ENCODE measurements at regions not wholly inside any gene's neighbourhood (a gene's known extent, or its start where the extent isn't known, plus 50 kb on each side); places are given as distances from the start of the nearest gene placed in this dataset.
"Not testable (repeated sequence)": the region's sequence is repeated elsewhere in the genome, so short reads cannot be mapped to it uniquely, and the experiment has no call there.

DNA sequence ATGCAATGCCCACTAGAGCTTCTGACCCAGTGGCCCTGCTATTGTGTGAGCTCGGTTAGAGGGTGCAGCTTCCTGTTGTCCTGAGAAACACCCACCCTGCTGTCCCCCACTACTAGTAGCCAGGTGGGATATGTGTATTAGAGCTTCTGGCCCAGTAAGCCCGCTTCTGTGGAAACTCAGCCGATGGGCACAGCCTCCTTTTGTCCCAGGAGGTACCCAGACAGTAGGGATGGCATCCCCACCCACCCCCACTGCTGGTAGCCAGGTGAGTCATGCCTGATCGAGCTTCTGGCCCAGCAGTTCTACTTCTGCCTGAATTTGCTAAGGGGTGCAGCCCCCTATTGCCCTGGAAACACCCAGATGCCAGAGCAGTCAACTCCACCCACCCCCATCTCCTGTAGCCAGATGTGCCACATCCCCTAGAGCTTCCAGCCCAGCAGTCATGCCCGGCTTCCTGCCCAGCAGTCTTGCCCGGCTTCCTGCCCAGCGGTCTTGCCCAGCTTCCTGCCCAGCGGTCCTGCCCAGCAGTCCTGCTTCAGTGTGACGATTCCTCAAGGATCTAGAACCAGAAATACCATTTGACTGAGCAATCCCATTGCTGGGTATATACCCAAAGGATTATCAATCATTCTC is 162.7 kb upstream of the KLF8 start:
- H3K36me3 Mint-ChIP-seq (ENCODE audit: low read depth) = no peaks in the 10 kb centered on the region
- H3K9me3 Mint-ChIP-seq = no peaks in the 10 kb centered on the region
- no peaks in the 10 kb centered on the region for H3K4me1 Mint-ChIP-seq (ENCODE audit: low read depth)
- H3K4me3 Mint-ChIP-seq = no peak overlapping the region
- intact Hi-C loops (cut with micrococcal nuclease) = no loop called here
- H3K27ac Mint-ChIP-seq = no peak overlapping the region
- no peaks in the 10 kb centered on the region for H3K27me3 Mint-ChIP-seq

DNA sequence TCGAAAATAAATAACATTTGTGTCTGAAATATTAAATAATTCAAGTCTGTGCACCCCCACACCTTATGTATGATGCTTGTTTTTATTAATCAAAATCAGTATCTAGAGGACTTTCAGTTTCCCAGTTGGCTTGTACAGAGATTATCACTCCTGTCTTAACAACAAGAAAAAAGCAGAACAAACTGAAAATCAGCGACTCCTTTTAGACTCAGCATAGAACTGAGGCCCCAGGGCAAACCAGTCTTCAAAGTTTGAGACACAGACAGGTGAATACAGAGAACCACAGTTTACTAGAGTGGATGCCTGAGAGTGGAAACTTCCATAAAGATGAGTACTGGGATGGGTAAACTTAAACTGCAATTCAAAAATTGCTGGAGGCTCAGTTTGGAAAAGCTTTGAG is 142.8 kb upstream of the KLF8 start:
- Mint-ChIP-seq H3K27me3 (no peaks in the 10 kb centered on the region), H3K9me3 (no peaks in the 10 kb centered on the region), H3K27ac (no peak overlapping the region), H3K4me3 (no peak overlapping the region), H3K36me3 (ENCODE audit: low read depth) (no peaks in the 10 kb centered on the region), H3K4me1 (ENCODE audit: low read depth) (no peaks in the 10 kb centered on the region)
- intact Hi-C loops (cut with micrococcal nuclease) = no loop called here

DNA sequence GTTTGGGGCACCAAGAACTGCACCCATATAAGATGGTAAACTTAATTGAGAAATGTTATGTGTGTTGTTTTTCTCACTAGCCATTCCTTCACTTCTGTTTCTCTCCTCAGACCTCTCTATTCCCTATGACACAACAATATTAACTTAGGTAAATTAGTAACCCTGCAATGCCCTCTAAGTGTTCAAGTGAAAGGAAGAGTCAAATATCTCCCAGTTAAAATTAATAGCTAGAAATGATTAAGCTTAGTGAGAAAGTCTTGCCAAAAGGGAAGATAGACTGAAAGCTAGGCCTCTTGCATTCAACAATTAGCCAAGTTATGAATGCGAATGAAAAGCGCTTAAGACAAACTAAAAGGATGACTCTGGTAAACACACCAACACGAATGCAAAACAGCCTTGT is 132.9 kb upstream of the KLF8 start:
- no peak overlapping the region for H3K27ac Mint-ChIP-seq
- no peaks in the 10 kb centered on the region for H3K4me1 Mint-ChIP-seq (ENCODE audit: low read depth)
- intact Hi-C loops (cut with micrococcal nuclease) = no loop called here
- H3K4me3 Mint-ChIP-seq = no peak overlapping the region
- no peaks in the 10 kb centered on the region for H3K27me3 Mint-ChIP-seq
- H3K9me3 Mint-ChIP-seq = peaks cover under 1% of the 10 kb centered on the region
- no peaks in the 10 kb centered on the region for H3K36me3 Mint-ChIP-seq (ENCODE audit: low read depth)

DNA sequence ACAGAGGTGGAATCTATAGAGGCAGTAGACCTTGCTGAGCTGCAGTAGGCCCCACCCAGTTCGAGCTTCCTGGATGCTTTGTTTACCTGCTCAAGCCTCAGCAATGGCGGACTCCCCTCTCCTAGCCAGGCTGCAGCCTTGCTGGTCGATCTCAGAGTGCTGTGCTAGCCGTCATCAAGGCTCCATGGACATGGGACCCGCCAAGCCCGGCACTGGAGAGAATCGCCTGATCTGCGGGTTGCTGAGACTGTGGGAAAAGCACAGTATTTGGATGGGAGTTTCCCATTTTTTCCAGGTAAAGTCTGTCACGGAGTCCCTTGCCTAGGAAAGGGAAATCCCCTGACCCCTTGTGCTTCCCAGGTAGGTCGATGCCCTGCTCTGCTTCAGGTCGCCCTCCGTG is 124.8 kb upstream of the KLF8 start:
- no peaks in the 10 kb centered on the region for H3K36me3 Mint-ChIP-seq (ENCODE audit: low read depth)
- intact Hi-C loops (cut with micrococcal nuclease) = no loop called here
- H3K27me3 Mint-ChIP-seq = no peaks in the 10 kb centered on the region
- peaks cover 13% of the 10 kb centered on the region for H3K9me3 Mint-ChIP-seq
- no peak overlapping the region for H3K4me3 Mint-ChIP-seq
- H3K27ac Mint-ChIP-seq = no peak overlapping the region
- H3K4me1 Mint-ChIP-seq (ENCODE audit: low read depth) = no peaks in the 10 kb centered on the region

DNA sequence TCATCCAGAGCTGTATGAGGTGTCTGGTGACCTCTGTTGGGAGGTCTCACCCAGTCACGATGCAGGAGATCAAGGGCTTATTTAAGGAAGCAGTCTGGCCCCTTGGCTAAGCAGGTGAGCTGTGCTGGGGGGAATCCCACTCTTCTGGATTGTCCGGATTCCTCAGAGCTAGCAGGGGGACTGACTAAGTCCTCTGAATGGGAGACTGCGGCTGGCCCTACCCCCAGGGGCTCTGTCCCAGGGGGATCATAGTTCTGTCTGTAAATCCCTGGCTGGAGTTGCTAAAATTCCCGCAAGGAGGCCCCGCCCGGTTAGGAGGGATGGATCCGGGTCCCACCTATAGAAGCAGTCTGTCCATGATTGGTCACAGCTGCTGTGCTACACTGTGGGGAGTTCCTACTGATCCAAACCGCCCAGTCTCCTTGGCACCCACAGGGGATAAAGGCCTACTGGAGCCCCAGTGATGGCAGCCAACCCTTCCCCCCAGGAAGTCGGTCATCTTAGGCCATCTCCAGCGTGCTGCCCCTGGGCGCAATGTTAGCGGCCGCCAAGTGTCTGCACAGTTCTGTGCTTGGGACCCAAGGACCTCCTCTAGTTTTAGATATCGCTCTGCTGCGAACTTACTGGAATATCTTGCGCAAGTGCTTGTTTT is 118.2 kb upstream of the KLF8 start:
- Mint-ChIP-seq H3K27me3 (no peaks in the 10 kb centered on the region), H3K27ac (no peak overlapping the region), H3K36me3 (ENCODE audit: low read depth) (no peaks in the 10 kb centered on the region), H3K9me3 (peaks cover 8% of the 10 kb centered on the region), H3K4me3 (no peak overlapping the region), H3K4me1 (ENCODE audit: low read depth) (no peaks in the 10 kb centered on the region)
- intact Hi-C loops (cut with micrococcal nuclease) = no loop called here

DNA sequence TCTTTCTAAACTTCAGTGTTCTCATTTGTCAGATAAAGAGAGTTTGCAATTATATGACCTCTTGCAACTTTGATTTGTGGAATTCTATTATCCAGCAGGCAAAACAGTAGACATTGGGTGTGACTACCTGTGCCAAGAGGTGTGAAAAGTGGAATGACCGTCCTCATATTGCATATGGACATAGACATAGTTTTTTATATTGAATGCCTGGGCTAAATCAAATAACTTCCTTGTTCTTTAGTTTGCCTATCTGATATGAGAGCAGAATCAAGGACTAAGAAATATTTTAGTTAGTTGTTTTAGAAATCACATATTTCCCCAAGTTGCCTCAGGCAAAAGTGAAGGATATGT is 117.7 kb upstream of the KLF8 start:
- no peaks in the 10 kb centered on the region for H3K36me3 Mint-ChIP-seq (ENCODE audit: low read depth)
- H3K9me3 Mint-ChIP-seq = peaks cover 8% of the 10 kb centered on the region
- H3K27ac Mint-ChIP-seq = no peak overlapping the region
- no peak overlapping the region for H3K4me3 Mint-ChIP-seq
- no peaks in the 10 kb centered on the region for H3K4me1 Mint-ChIP-seq (ENCODE audit: low read depth)
- intact Hi-C loops (cut with micrococcal nuclease) = no loop called here
- H3K27me3 Mint-ChIP-seq = no peaks in the 10 kb centered on the region

DNA sequence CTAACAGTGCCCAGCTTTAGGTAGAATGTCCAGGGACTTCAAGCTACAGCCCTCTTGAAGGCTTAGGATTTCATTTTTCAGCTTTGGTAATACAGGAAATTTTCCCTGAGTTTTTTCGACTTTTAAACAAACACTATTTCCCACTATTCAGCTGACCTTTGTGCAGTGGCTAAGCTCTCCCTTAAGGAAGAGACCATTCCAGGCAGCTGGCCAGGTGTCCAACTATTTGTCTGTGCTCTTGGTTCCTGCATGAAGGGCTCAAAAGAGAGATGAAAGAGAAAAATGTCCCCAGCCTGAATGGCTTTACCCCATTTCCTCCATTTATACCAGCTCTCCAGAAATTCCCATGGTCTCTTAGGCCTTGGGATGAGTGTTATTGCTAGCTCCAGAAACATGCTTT is 111.9 kb upstream of the KLF8 start:
- Mint-ChIP-seq H3K9me3 (no peaks in the 10 kb centered on the region), H3K4me1 (ENCODE audit: low read depth) (no peaks in the 10 kb centered on the region), H3K4me3 (no peak overlapping the region), H3K27me3 (no peaks in the 10 kb centered on the region), H3K27ac (no peak overlapping the region), H3K36me3 (ENCODE audit: low read depth) (no peaks in the 10 kb centered on the region)
- intact Hi-C loops (cut with micrococcal nuclease) = no loop called here

DNA sequence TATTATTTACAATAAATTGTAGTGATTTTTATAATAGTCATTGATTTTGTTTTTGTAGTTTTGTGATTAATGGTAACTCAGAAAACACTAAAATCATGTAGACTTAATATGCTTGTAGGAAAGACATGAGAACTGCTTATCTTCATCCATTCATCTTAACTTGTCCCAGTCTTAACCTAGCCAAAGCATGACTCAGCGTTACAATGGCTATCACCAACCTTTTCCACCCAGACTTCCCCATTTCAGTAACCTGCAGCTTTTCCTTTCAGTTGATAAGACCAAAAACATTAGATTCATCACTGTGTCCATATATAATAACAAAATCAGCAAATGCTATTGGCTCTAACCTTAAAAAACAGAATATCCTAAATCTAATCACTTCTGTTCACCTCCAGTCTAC is 106.2 kb upstream of the KLF8 start:
- H3K4me3 Mint-ChIP-seq = no peak overlapping the region
- H3K27me3 Mint-ChIP-seq = no peaks in the 10 kb centered on the region
- no peak overlapping the region for H3K27ac Mint-ChIP-seq
- no peaks in the 10 kb centered on the region for H3K4me1 Mint-ChIP-seq (ENCODE audit: low read depth)
- peaks cover 40% of the 10 kb centered on the region for H3K9me3 Mint-ChIP-seq
- no peaks in the 10 kb centered on the region for H3K36me3 Mint-ChIP-seq (ENCODE audit: low read depth)
- intact Hi-C loops (cut with micrococcal nuclease) = no loop called here

DNA sequence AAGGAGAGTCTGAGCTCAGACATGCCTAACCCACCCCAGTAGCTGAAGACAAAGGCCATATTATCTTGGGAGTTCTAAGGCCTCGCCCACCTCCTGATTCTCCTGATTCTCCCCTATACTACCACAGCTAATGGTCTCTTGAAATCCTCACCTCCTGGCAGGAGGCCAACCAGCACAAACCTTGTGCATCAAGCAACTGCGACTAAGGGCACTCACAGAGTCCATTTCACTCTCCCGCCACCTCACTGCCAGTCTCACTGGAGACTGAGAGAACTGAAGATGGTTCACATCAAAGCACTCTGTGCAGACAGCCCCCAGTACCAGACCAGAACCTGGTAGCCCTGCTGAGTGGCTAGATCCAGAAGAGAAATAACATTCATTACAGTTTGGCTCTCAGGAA is 102.1 kb upstream of the KLF8 start:
- no peaks in the 10 kb centered on the region for H3K27me3 Mint-ChIP-seq
- no peak overlapping the region for H3K27ac Mint-ChIP-seq
- H3K4me3 Mint-ChIP-seq = no peak overlapping the region
- intact Hi-C loops (cut with micrococcal nuclease) = no loop called here
- no peaks in the 10 kb centered on the region for H3K4me1 Mint-ChIP-seq (ENCODE audit: low read depth)
- H3K36me3 Mint-ChIP-seq (ENCODE audit: low read depth) = no peaks in the 10 kb centered on the region
- peaks cover 67% of the 10 kb centered on the region for H3K9me3 Mint-ChIP-seq

DNA sequence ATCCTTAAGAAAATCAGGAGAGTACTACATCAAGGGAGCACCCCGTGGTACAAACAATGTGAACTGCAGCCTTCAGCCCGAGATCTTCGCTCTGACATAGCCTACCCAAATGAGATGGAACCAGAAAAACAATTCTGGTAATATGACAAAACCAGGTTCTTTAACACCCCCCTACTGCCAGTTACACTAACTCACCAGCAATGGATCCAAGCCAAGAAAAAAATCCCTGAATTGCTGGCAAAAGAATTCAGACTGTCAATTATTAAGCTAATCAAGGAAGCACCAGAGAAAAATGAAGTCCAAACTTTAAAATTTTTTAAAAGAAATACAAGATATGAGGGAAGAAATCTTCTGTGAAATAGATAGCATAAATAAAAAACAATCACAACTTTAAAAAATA is 101.7 kb upstream of the KLF8 start:
- Mint-ChIP-seq H3K4me1 (ENCODE audit: low read depth) (no peaks in the 10 kb centered on the region), H3K9me3 (peaks cover 67% of the 10 kb centered on the region), H3K4me3 (no peak overlapping the region), H3K36me3 (ENCODE audit: low read depth) (no peaks in the 10 kb centered on the region), H3K27ac (no peak overlapping the region), H3K27me3 (no peaks in the 10 kb centered on the region)
- intact Hi-C loops (cut with micrococcal nuclease) = no loop called here

DNA sequence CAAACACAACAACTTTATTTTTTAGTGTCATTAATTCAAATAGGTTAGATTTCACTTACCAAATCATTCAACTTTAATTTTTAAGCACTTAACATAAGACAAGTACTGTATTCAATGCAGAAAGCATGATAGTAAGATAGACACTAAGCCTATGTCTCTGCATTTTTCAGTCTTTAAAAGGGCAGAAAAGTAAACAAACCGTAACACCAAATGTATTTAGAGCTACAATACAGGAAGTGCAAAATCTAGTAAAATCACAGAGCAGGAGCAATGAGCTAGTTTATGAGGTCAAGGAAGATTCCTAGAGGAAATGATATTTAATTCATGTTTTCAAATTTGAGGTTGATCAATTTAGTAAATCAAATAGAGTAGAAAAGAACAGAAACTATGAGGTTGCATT is 68.0 kb upstream of the KLF8 start:
- intact Hi-C loops (cut with micrococcal nuclease); H3K4me1 Mint-ChIP-seq (ENCODE audit: low read depth); H3K36me3 Mint-ChIP-seq (ENCODE audit: low read depth); H3K27ac Mint-ChIP-seq; H3K4me3 Mint-ChIP-seq; H3K27me3 Mint-ChIP-seq: not testable (repeated sequence)
- peaks cover 36% of the 10 kb centered on the region for H3K9me3 Mint-ChIP-seq

Data from dendritic cell treated with granulocyte-macrophage colony-stimulating factor and Interleukin-4, amounts not matched to agents 40 ng/mL and 50 ng/mL, for 4 days (primary cell).